GM19193 (cell line): ENCODE measurements at regions not wholly inside any gene's neighbourhood (a gene's known extent, or its start where the extent isn't known, plus 50 kb on each side); places are given as distances from the start of the nearest gene placed in this dataset.

Experiments
- POLR2A ChIP-seq: IDR thresholded peaks from 4 replicates; pipeline ENCODE4 v1.6.1; 2011; ENCODE audit not compliant: insufficient read depth, insufficient read length; ENCODE audit errors: extremely low read depth

GRCh38 chr1:188281921-188282320, 1453.2 kb downstream of the PLA2G4A start:
- TF ChIP-seq POLR2A: no peak

DNA sequence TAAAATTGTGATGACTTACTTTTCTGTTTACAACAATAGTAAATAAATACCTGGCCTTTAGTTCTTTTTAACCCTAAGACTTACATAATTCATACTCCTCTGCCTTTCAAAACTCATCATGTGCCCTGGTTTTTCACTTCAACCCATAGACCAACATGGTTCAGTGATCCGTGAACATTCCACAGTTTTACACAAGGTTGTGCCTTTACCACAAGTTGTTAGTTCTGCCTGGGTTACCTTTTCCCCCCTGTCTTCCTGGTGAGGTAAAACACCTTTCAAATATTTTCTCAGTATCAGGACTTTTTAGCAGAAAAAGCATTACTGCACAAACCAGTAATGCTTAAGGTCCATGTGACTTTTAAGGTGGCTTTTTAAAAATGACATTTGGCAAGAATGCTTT, 1466.4 kb downstream of the PLA2G4A start:
- no peak for TF ChIP-seq POLR2A

DNA sequence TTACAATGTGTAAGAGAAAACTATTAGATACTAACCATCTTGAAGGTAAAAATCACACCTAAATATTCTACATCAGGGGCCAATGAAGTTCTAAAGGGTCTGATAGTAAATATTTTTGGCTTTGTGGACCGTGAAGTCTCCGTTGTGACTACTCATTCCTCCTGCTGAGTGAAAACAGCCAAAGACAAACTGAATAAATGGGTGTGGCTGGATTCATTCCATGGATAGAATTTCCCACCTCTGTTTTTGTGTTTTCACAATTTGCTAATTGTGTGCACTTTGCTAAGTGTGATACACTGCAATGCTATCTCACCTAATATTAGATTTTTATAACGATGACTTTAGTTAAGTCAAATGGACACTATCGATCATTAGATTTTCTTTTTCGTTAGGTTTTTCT, 1474.0 kb downstream of the PLA2G4A start:
- no peak for TF ChIP-seq POLR2A

- TF ChIP-seq POLR2A: no peak
Measured at GRCh38 chr1:188314557-188315137, 1485.9 kb downstream of the PLA2G4A start.

- TF ChIP-seq POLR2A: no peak
Measured at GRCh38 chr1:188317894-188318293, 1489.1 kb downstream of the PLA2G4A start.

DNA sequence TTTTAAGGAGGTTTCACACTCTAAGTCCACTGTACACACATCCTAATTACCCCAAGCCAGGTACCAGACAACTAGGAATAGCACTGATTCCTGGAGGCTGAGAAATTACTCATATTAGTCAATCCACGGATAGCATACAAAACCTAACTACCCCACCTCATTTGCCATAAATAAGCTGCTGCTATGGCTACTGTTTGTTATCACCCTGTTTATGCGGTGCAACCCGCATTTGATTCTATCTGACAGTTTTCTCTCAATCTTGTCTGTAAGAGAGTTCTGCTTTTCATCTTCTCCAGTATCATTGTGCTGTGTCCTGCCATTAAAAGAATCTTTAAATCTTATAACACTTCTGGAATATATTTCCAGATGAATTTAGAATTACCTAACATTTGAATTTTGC, 1496.5 kb downstream of the PLA2G4A start:
- no peak for TF ChIP-seq POLR2A

GRCh38 chr1:188343914-188344313, 1515.2 kb downstream of the PLA2G4A start:
- no peak for TF ChIP-seq POLR2A

GRCh38 chr1:188350104-188350503, 1521.4 kb downstream of the PLA2G4A start:
- TF ChIP-seq POLR2A: no peak

DNA sequence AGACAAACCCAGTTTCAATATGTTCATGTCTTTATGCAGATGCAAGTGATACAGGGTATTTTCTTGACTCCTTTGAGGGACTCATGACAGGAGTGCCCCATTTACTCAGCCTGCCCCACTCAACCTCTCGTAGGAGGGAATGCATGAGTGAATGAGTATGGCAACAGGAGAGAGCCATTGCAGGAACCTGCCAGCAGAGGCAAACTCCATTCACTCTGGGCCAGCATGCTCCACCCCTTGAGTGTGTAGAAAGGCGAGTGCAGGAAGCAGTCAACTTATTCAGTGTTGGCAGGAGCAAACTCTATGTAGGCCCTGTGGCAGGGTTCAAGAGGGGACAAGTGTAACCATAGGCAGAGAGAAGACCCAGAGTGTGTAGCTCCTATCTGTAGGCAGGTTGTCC, 1526.3 kb downstream of the PLA2G4A start:
- no peak for TF ChIP-seq POLR2A

DNA sequence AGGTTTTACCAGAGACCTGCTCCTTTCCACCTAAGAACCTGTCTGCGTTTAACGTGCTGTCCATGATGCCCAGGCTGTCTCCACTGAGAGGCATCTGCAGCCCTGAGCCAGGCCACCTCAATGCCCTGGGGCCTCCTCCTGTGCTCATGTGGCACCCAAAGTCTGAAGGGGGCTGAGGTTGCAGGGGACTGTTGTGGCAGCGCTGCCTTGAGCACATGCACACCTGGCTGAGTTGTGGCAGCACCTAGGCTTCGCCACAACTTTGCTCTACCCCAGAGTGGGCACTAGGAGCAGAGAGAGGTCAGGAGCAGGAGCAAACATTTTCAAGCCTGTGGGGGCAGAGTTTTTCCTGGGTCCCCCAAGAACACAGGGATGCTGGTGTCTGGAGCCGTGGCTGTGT, 1527.1 kb downstream of the PLA2G4A start:
- no peak for TF ChIP-seq POLR2A

GRCh38 chr1:188359315-188359714, 1530.6 kb downstream of the PLA2G4A start:
- TF ChIP-seq POLR2A: no peak

GRCh38 chr1:188363943-188364342, 1535.2 kb downstream of the PLA2G4A start:
- TF ChIP-seq POLR2A: no peak

GRCh38 chr1:188364927-188365449, 1536.2 kb downstream of the PLA2G4A start:
- no peak for TF ChIP-seq POLR2A

DNA sequence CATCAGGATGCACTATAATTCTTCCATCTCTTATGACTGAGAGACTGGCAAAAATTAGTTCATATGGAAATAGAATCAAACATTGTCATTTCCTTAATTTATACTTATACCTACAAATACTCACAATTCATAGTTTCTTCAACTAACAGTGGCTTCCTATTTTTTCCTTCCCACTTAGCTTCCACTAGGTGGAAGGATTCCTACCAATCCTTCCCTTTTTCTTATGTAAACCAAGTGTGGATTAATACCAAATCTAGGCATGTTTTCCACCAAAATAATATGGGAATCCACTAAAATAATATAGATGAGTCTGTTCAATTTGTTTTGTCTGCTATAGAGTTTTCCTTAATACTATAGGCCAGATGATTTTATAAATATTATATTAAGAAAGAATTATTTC, 1537.1 kb downstream of the PLA2G4A start:
- TF ChIP-seq POLR2A: no peak

DNA sequence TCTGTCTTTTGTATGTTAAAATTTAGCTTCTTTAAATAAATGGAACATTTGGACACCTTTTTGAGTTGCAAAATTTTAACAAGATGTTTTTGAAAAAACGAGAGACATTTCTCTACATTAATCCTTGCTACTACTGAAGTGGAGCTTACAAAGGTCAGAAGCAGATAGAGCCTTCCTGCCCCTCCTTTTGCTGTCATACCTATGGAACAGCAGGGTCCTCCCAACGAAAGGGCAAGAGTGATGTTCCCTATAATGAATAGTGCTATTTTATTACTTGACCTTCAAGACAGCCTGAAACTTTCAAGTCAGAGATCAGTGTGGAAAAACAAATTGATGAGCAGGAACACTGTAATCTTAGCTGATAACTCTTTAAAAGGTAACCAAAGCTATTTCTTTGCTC, 1538.9 kb downstream of the PLA2G4A start:
- TF ChIP-seq POLR2A: no peak

DNA sequence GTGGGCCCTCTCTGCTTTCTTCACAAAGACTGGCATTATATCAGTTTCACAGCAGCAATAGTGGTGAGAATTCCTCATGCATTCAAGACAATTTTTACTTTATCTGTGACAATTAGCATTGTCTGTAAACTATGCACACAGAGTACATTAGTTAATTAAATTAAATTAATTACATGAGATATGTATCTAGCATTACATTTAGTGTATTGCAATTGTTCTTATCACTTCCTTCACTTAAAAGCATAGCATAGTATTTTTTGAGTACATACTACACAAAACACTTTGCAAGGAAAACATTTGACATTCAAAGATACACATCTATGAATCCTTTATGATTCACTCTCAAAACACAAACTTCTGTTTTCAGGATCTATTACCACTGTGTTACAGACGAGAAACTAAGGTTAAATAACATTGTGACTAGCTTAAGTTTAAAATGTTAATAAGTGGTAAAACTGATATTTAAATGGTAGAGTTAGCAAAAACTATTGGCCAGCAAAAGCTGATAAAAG, 1542.6 kb downstream of the PLA2G4A start:
- no peak for TF ChIP-seq POLR2A

GRCh38 chr1:188372821-188373220, 1544.1 kb downstream of the PLA2G4A start:
- TF ChIP-seq POLR2A: no peak
